GM13977 (cell line): ENCODE measurements at regions not wholly inside any gene's neighbourhood (a gene's known extent, or its start where the extent isn't known, plus 50 kb on each side); places are given as distances from the start of the nearest gene placed in this dataset.

Source experiments
- DNase-seq: peaks from one replicate; pipeline ENCODE4 v3.0.0; 2012; ENCODE audit warnings: low spot score
- in situ Hi-C: fragments of 300-500 bp; cut with MboI; formaldehyde crosslinking; loops from one replicate; pipeline ENCODE4 v1.12.0; 2022; ENCODE audit warnings: low sequenced_read_pairs, low pct_unique_long_range_greater_than_20kb, mixed read lengths, inconsistent platforms; ENCODE audit not compliant: unreplicated experiment
- TF ChIP-seq, protein P1 (sequence below): IDR thresholded peaks from 2 replicates; pipeline ENCODE4 v1.5.1; 2012; ENCODE audit warnings: mild to moderate bottlenecking, control low read depth; ENCODE audit not compliant: insufficient read depth; ENCODE audit errors: extremely low read depth, missing control alignments

DNA sequence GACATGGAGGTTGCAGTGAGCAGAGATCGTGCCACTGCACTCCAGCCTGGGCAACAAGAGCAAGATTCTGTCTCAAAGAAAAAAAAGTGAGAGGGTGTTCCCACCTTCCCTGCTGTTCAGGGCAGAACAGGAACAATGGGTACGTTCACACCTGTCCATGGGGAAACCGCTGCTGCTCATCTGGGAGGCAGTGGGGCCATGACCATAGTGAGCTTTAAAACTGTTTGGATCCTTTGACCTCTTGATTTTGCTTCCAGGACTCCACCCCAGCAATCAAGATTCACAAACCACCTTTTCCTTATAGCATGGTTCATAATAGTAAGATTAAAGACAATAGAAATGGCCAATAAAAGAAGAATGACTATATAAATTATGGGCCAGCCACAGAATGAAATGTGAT, 209.2 kb downstream of the ARL4C start:
- no peak for DNase-seq
- TF ChIP-seq, protein P1, sequence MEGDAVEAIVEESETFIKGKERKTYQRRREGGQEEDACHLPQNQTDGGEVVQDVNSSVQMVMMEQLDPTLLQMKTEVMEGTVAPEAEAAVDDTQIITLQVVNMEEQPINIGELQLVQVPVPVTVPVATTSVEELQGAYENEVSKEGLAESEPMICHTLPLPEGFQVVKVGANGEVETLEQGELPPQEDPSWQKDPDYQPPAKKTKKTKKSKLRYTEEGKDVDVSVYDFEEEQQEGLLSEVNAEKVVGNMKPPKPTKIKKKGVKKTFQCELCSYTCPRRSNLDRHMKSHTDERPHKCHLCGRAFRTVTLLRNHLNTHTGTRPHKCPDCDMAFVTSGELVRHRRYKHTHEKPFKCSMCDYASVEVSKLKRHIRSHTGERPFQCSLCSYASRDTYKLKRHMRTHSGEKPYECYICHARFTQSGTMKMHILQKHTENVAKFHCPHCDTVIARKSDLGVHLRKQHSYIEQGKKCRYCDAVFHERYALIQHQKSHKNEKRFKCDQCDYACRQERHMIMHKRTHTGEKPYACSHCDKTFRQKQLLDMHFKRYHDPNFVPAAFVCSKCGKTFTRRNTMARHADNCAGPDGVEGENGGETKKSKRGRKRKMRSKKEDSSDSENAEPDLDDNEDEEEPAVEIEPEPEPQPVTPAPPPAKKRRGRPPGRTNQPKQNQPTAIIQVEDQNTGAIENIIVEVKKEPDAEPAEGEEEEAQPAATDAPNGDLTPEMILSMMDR = no peak
- in situ Hi-C loops = loop anchor here (10.0 kb wide), 1 partner anchor 153 kb away; no protein-coding TSS in a partner anchor

DNA sequence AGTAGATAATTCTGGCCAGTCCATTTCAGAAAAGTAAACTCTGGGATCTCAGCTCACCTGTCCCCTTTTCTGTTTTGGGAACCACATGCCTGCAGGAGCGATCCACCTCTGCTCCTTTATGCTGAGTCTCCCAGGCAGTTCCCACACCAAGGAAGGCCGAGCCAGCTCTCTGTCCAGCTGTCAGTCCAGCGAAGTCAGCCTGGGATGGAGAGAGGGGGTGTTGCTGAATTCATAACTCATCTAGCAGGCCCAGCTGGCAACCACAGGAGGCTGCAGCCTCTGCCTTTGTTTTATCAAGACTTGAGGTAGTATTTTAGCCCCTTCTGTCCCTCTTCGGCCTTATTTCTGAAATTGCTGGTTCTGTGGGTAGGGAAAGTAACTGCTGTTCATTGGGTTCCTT, 209.9 kb downstream of the ARL4C start:
- in situ Hi-C loops = loop anchor here (10.0 kb wide), 1 partner anchor 152 kb away; no protein-coding TSS in a partner anchor
- no peak for DNase-seq
- TF ChIP-seq, protein P1 = no peak

DNA sequence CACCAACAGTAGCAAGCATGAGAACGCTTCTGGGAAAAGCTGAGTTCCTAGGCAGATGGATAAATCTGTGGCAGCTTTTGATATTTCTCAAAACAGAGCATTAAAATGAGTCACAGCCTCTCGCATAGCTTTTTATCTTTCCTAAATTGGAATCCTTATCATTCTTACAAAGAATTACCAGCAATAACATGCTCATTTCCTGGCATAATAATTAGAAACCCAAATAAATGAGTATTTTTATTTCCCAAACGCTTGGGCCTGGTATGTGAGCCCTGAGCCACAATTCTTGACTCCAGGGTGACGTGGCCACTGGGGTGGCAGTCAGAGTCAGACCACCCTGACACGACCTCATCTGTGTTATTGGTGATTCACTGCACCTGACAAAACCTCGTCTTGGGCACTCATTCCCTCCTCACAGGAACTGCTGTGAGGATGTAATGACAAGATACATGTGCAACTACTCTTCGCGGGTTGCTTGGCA, 210.7 kb downstream of the ARL4C start:
- in situ Hi-C loops = loop anchor here (10.0 kb wide), 1 partner anchor 151 kb away; no protein-coding TSS in a partner anchor

DNA sequence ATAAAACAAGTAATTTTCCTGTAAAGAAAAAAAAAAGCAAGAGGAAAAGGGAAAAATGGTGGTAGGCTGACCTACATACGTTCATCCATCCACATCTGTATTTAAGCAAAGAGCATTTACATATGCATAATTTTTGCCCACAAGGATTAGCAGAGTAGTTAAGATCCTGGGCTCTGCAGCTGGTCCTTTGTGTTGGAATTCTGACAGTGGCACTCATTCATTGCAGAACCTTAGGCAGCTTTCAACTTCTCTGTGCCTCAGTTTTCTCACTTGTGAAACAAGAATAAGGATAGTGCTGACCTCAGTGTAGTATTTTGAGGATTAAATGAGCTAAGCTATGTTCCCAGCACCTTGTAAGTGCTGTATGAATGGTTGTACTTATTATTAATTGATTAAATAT, 211.3 kb downstream of the ARL4C start:
- in situ Hi-C loops = loop anchor here (10.0 kb wide), 1 partner anchor 151 kb away; no protein-coding TSS in a partner anchor

More for the DNA sequence above, 210.7 kb downstream of the ARL4C start:
- TF ChIP-seq, protein P1 = no peak
- no peak for DNase-seq

DNA sequence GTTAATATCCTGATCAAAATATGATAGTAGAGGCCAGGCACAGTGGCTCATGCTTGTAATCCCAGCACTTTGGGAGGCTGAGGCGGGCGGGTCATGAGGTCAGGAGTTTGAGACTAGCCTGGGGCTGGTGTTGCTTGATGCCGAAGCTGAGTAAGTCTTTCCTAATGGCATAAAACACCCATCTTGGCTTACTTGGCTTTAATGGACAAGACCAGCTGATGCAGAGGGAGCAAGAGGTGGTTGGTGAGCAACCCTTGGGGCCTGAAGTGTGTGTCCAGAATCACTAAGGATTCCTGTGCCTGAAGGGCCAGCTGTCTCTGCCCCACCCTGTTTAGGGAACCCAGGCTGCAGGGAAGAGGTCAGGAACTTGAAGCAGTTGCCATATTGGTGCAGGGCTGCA, 217.2 kb downstream of the ARL4C start:
- TF ChIP-seq, protein P1 = no peak
- no peak for DNase-seq
- in situ Hi-C loops = loop anchor here (5.0 to 10.0 kb wide), 2 partner anchors 145 to 213 kb away; no protein-coding TSS in a partner anchor

More for the DNA sequence above, 211.3 kb downstream of the ARL4C start:
- DNase-seq = no peak
- TF ChIP-seq, protein P1 = no peak

DNA sequence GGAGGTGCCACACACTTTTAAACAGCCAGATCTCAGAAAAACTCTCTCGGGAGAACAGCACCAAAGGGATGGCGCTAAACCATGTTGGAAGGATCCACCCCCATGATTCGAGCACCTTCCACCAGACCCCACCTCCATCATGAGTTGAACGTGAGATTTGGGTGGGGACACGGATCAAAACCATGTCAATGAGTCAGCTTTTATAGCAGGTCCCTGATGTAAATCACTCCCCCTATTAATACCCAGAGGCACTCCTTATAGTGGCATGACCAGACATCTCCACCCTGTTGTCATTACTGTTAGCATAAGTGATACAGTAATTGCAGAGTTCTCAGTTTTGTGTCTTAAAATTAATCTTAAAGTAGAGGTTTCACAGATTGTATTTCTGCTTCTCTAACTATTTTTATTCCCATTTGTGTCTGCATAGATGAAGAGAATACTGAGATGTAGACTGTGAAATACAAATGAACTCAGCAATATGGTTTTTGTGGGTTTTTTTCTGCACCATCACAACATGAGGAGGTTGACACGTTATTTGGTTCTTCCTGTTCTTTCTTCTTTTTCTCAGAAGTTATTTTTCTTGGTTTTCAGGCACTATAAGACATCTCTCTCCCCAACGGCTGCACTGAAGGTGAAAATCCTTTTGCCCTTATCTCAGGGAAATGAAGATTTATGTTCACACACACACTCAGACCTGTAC, 218.2 kb downstream of the ARL4C start:
- in situ Hi-C loops = no loop called here
- TF ChIP-seq, protein P1 = no peak
- DNase-seq = no peak
